NCI-H524 treated with DMSO at 0.1 percent for 48 hours (cell line): ENCODE measurements at regions not wholly inside any gene's neighbourhood (a gene's known extent, or its start where the extent isn't known, plus 50 kb on each side); places are given as distances from the start of the nearest gene placed in this dataset.

Experiments
- DNase-seq: peaks from one replicate; lab custom pipeline; 2025; lab: John Stamatoyannopoulos, UW

- no peak for DNase-seq
These were observed 152.1 kb downstream of the KCTD15 start for GRCh38 chr19:33948651-33949335.

- no peak for DNase-seq
These were observed 153.6 kb downstream of the KCTD15 start for GRCh38 chr19:33950091-33950750.

- DNase-seq: no peak
These were observed 156.4 kb downstream of the KCTD15 start for GRCh38 chr19:33953023-33953422.

- no peak for DNase-seq
These were observed 156.9 kb downstream of the KCTD15 start for GRCh38 chr19:33953592-33953991.

GRCh38 chr19:33954686-33955085, 158.0 kb downstream of the KCTD15 start:
- DNase-seq: no peak

GRCh38 chr19:33956941-33957340, 160.3 kb downstream of the KCTD15 start:
- DNase-seq: no peak

GRCh38 chr19:33957804-33958203, 161.1 kb downstream of the KCTD15 start:
- no peak for DNase-seq

- DNase-seq: no peak
These were observed 163.9 kb downstream of the KCTD15 start for GRCh38 chr19:33960566-33960965.

- DNase-seq: no peak
These were observed 165.5 kb downstream of the KCTD15 start for GRCh38 chr19:33962161-33962560.

- no peak for DNase-seq
These were observed 166.8 kb downstream of the KCTD15 start for GRCh38 chr19:33963514-33963913.

GRCh38 chr19:33971073-33971472, 174.4 kb downstream of the KCTD15 start:
- no peak for DNase-seq

- no peak for DNase-seq
These were observed 181.4 kb downstream of the KCTD15 start for GRCh38 chr19:33977756-33978685.

GRCh38 chr19:33982706-33983105, 186.0 kb downstream of the KCTD15 start:
- no peak for DNase-seq

GRCh38 chr19:33988601-33989000, 183.7 kb upstream of the LSM14A start:
- DNase-seq: no peak

GRCh38 chr19:33997690-33998089, 174.6 kb upstream of the LSM14A start:
- no peak for DNase-seq

GRCh38 chr19:33998302-33998701, 174.0 kb upstream of the LSM14A start:
- no peak for DNase-seq

- DNase-seq: no peak
These were observed 173.5 kb upstream of the LSM14A start for GRCh38 chr19:33998739-33999345.

- DNase-seq: no peak
These were observed 155.3 kb upstream of the LSM14A start for GRCh38 chr19:34017024-34017423.

GRCh38 chr19:34017601-34018000, 154.7 kb upstream of the LSM14A start:
- no peak for DNase-seq

- no peak for DNase-seq
These were observed 153.8 kb upstream of the LSM14A start for GRCh38 chr19:34018546-34018945.

GRCh38 chr19:34023381-34023780, 148.9 kb upstream of the LSM14A start:
- DNase-seq: no peak

GRCh38 chr19:34033880-34034279, 138.4 kb upstream of the LSM14A start:
- DNase-seq: no peak
